ENCODE measurements at regions not wholly inside any gene's neighbourhood (a gene's known extent, or its start where the extent isn't known, plus 50 kb on each side); places are given as distances from the start of the nearest gene placed in this dataset.
"Not testable (repeated sequence)": the region's sequence is repeated elsewhere in the genome, so short reads cannot be mapped to it uniquely, and the experiment has no call there.

GRCh38 chr6:5836597-5836996, 170.1 kb downstream of the NRN1 start:
- DNase-seq = not testable (repeated sequence)

- no peak for DNase-seq
These were observed 173.6 kb downstream of the NRN1 start for GRCh38 chr6:5833120-5833519.

DNA sequence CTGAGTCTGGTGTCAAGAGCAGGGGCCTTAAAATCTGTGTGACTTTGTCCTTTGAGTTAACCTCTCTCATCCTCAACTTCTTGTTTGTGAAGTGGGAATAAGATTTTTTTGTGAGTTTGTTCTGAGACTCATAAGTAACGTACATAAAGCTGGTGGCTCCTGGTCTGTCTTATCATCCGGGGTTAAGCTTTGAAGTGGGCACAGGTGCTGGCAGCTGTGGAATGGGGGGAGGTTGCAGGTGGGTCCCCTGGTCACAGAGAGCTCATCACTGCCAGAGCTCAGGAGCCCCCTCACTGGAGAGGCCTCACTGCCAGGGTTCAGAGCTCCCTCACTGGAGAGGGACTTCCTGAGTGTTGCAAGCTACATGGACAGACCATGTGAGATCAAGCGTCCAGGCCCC, 174.1 kb downstream of the NRN1 start:
- DNase-seq = no peak

DNA sequence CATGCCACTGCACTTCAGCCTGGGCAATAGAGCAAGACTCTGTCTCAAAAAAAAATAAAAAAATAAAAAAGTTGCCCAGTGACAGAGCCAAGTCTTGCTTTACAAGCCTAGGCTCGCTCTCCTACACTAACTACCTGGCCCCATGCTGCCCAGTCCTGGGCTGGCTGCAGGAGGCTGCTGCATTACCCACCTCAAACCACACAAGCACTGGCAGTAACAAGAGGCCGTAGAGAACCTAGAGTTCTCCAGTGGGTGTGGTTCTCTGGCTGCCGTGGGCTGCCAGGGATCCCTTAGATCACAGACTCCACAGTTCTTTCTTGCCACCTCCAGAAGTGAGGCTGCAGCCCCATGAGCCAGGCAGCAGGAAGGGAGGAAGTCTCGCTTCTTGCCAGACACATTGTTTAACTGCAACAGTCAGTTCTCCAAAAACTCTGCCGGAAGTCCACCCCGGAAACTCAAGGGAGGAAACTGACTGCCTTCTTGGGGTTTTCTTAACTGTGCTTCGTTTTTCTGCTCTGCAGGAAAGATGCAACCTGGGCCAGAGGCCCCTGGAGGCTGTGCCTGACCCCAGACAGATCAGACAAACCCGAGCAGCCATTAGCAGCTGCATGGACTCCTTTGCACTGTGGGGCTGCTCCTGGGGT, 175.4 kb downstream of the NRN1 start:
- DNase-seq = not testable (repeated sequence)

DNA sequence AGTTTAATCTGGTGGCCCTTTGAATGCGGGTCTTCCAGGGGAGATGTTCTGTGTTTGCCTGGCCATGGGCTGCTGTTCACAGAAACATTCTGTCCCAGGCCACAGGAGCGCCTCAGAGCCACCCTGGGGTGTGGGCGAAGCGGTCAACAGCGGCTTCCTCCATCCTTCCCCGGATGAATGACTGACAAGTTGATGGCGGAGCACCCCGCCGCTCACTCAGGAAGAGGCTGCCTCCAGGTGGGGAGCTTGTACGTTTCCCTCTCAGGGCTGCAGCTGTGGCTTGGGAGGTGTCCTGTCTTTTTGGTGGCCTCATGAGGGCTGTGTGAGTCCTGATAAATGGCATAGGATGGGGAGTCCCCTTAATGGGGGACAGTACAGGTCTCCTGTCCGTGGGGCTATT, 178.4 kb downstream of the NRN1 start:
- DNase-seq = no peak

GRCh38 chr6:5827056-5827904, 179.4 kb downstream of the NRN1 start:
- no peak for DNase-seq

- DNase-seq = not testable (repeated sequence)
These were observed 182.2 kb downstream of the NRN1 start for GRCh38 chr6:5824382-5824983.
